Neural cell (in vitro differentiated cells): ENCODE measurements at regions not wholly inside any gene's neighbourhood (a gene's known extent, or its start where the extent isn't known, plus 50 kb on each side); places are given as distances from the start of the nearest gene placed in this dataset.

Experiments used
- H2AFZ ChIP-seq: fragments of 200-600, 300-800 bp; sonication (generic), shearing (Covaris generic); 2 replicates; pipeline ENCODE4 v1.6.0; 2014; ENCODE audit warnings: low read depth, mild to moderate bottlenecking, antibody characterized with exemption, low read length, moderate library complexity
- H3F3A ChIP-seq: fragments of 200-600 bp; shearing (Covaris generic); 2 replicates; pipeline ENCODE4 v1.6.1; 2016; ENCODE audit warnings: mild to moderate bottlenecking, moderate library complexity, mixed read lengths, antibody characterized with exemption, low read length; ENCODE audit not compliant: insufficient read depth, poor library complexity, severe bottlenecking
- H3K27ac ChIP-seq: fragments of 200-600, 300-800 bp; sonication (generic), shearing (Covaris generic); 2 replicates; pipeline ENCODE4 v1.5.1; 2014; ENCODE audit warnings: mild to moderate bottlenecking, low read length, moderate library complexity
- H3K27me3 ChIP-seq: fragments of 300-800, 200-600 bp; sonication (generic), shearing (Covaris generic); 2 replicates; pipeline ENCODE4 v1.6.0; 2014; ENCODE audit warnings: mild to moderate bottlenecking, low read depth, low read length, moderate library complexity; ENCODE audit not compliant: insufficient read depth
- H3K36me3 ChIP-seq: fragments of 300-800, 200-600 bp; sonication (generic), shearing (Covaris generic); 2 replicates; pipeline ENCODE4 v1.5.1; 2014; ENCODE audit warnings: mild to moderate bottlenecking, antibody characterized with exemption, low read length, moderate library complexity; ENCODE audit not compliant: insufficient read depth
- H3K4me2 ChIP-seq: fragments of 300-800, 200-600 bp; sonication (generic), shearing (Covaris generic); 2 replicates; pipeline ENCODE4 v1.6.0; 2014; ENCODE audit warnings: mild to moderate bottlenecking, low read length
- H3K4me3 ChIP-seq: fragments of 300-800, 200-600 bp; sonication (generic), shearing (Covaris generic); 2 replicates; pipeline ENCODE4 v1.5.1; 2014; ENCODE audit warnings: mild to moderate bottlenecking, low read length, moderate library complexity
- H3K79me2 ChIP-seq: fragments of 200-600 bp; shearing (Covaris generic); replicated peaks from 2 replicates; pipeline ENCODE4 v1.6.0; 2014; ENCODE audit warnings: mild to moderate bottlenecking, low read length, moderate library complexity; ENCODE audit not compliant: insufficient read depth
- H3K9ac ChIP-seq: fragments of 300-800, 200-600 bp; sonication (generic), shearing (Covaris generic); 2 replicates; pipeline ENCODE4 v1.6.1; 2016; ENCODE audit warnings: mild to moderate bottlenecking, low read length, mixed read lengths
- H3K9me2 ChIP-seq: fragments of 200-600 bp; shearing (Covaris generic); 2 replicates; pipeline ENCODE4 v1.6.1; 2016; ENCODE audit warnings: mild to moderate bottlenecking, low read length, mixed read lengths; ENCODE audit not compliant: insufficient read depth
- H3K9me3 ChIP-seq: fragments of 200-600, 300-800 bp; sonication (generic), shearing (Covaris generic); 2 replicates; pipeline ENCODE4 v1.6.1; 2016; ENCODE audit warnings: mild to moderate bottlenecking, mixed run types, low read length, moderate library complexity, mixed read lengths
- H4K20me1 ChIP-seq: fragments of 200-600 bp; shearing (Covaris generic); 2 replicates; pipeline ENCODE4 v1.6.1; 2016; ENCODE audit warnings: mild to moderate bottlenecking, mixed run types; ENCODE audit not compliant: insufficient read depth
- CTCF ChIP-seq: fragments of 450-650 bp; IDR thresholded peaks from 2 replicates; pipeline ENCODE4 v1.5.1; 2014; ENCODE audit warnings: antibody characterized with exemption, mild to moderate bottlenecking, moderate library complexity; ENCODE audit not compliant: poor library complexity, severe bottlenecking
- EP300 ChIP-seq: fragments of 450-650 bp; conservative IDR thresholded peaks from 2 replicates; pipeline ENCODE4 v1.6.1; 2014; ENCODE audit warnings: antibody characterized with exemption, mild to moderate bottlenecking, moderate library complexity; ENCODE audit not compliant: poor library complexity, severe bottlenecking
- EZH2 ChIP-seq: fragments of 200-600, 300-800 bp; shearing (Covaris generic), sonication (generic); IDR thresholded peaks from 2 replicates; pipeline ENCODE4 v1.6.1; 2014; ENCODE audit warnings: antibody characterized with exemption, low read length, borderline replicate concordance, mild to moderate bottlenecking; ENCODE audit not compliant: insufficient read depth, poor library complexity, severe bottlenecking
- MXI1 ChIP-seq: fragments of 450-650 bp; conservative IDR thresholded peaks from 2 replicates; pipeline ENCODE4 v1.6.1; 2014; ENCODE audit warnings: antibody characterized with exemption, mild to moderate bottlenecking; ENCODE audit not compliant: poor library complexity, severe bottlenecking
- POLR2AphosphoS5 ChIP-seq: IDR thresholded peaks from 2 replicates; pipeline ENCODE4 v1.6.1; 2012
- RAD21 ChIP-seq: fragments of 450-650 bp; conservative IDR thresholded peaks from 2 replicates; pipeline ENCODE4 v1.6.1; 2014; ENCODE audit warnings: antibody characterized with exemption, mild to moderate bottlenecking, moderate library complexity
- REST ChIP-seq: IDR thresholded peaks from 2 replicates; pipeline ENCODE4 v1.6.1; 2012; ENCODE audit warnings: borderline replicate concordance
- SMC3 ChIP-seq: fragments of 450-650 bp; conservative IDR thresholded peaks from 2 replicates; pipeline ENCODE4 v1.6.1; 2014; ENCODE audit warnings: antibody characterized with exemption, mild to moderate bottlenecking, moderate library complexity; ENCODE audit not compliant: poor library complexity
- TAF1 ChIP-seq: IDR thresholded peaks from 2 replicates; pipeline ENCODE4 v1.6.1; 2012; ENCODE audit warnings: low read depth

- H4K20me1 ChIP-seq: no peaks in the 10 kb centered on the region
- H3K36me3 ChIP-seq: no peaks in the 10 kb centered on the region
- no peak overlapping the region for H3K4me3 ChIP-seq
- no peaks in the 10 kb centered on the region for H3K79me2 ChIP-seq
- H3K9me2 ChIP-seq: no peaks in the 10 kb centered on the region
- H3K27me3 ChIP-seq: no peaks in the 10 kb centered on the region
- H3K4me2 ChIP-seq: no peak overlapping the region
- H3K27ac ChIP-seq: no peak overlapping the region
- TF ChIP-seq SMC3 (no peak), RAD21 (no peak), CTCF (no peak), REST (no peak), POLR2AphosphoS5 (no peak), EP300 (no peak), MXI1 (no peak), TAF1 (no peak), EZH2 (no peak)
- H3F3A ChIP-seq: no peaks in the 10 kb centered on the region
- no peak overlapping the region for H3K9ac ChIP-seq
- H3K9me3 ChIP-seq: no peaks in the 10 kb centered on the region
- no peak overlapping the region for H2AFZ ChIP-seq
These were observed 129.8 kb upstream of the MAGEB2 start for GRCh38 chrX:30085571-30085970.

- Histone ChIP-seq H3K79me2 (no peaks in the 10 kb centered on the region), H3K27me3 (no peaks in the 10 kb centered on the region), H3K4me3 (no peak overlapping the region), H4K20me1 (no peaks in the 10 kb centered on the region), H3K4me2 (no peak overlapping the region), H3F3A (no peaks in the 10 kb centered on the region), H2AFZ (no peak overlapping the region), H3K9me3 (no peaks in the 10 kb centered on the region), H3K27ac (no peak overlapping the region), H3K9ac (no peak overlapping the region), H3K36me3 (no peaks in the 10 kb centered on the region), H3K9me2 (no peaks in the 10 kb centered on the region)
- TF ChIP-seq EZH2 (no peak), MXI1 (no peak), SMC3 (no peak), CTCF (no peak), TAF1 (no peak), RAD21 (no peak), REST (no peak), POLR2AphosphoS5 (no peak), EP300 (no peak)
These were observed 103.9 kb upstream of the MAGEB2 start for GRCh38 chrX:30111431-30111830.
